Tibial nerve (tissue), 3 donors: ENCODE measurements at regions not wholly inside any gene's neighbourhood (a gene's known extent, or its start where the extent isn't known, plus 50 kb on each side); places are given as distances from the start of the nearest gene placed in this dataset.

Experiments
- CTCF ChIP-seq, 5 experiments: fragments of 200-600 bp in 3 of 5; fragments of 450-650 bp in 2 of 5; sonication (generic) in 3 of 5; IDR thresholded peaks; one replicate each; pipeline ENCODE4 v1.5.1; 2016 to 2019; ENCODE audit warnings: antibody characterized with exemption in 5 of 5, mild to moderate bottlenecking in 3 of 5, moderate library complexity in 2 of 5
- POLR2A ChIP-seq, 2 donors: fragments of 450-650 bp; IDR thresholded peaks; one replicate each; pipeline ENCODE4 v1.6.1; 2017; ENCODE audit warnings: antibody characterized with exemption in 2 of 2, mild to moderate bottlenecking in 2 of 2, moderate library complexity in 2 of 2

GRCh38 chr10:64573623-64574325, 1052.6 kb downstream of the REEP3 start:
- TF ChIP-seq CTCF (IDR thresholded peaks at IDR 0.05): no peak
- TF ChIP-seq POLR2A (IDR thresholded peaks at IDR 0.05): no peak
